ENCODE measurements at regions not wholly inside any gene's neighbourhood (a gene's known extent, or its start where the extent isn't known, plus 50 kb on each side); places are given as distances from the start of the nearest gene placed in this dataset.
"Not testable (repeated sequence)": the region's sequence is repeated elsewhere in the genome, so short reads cannot be mapped to it uniquely, and the experiment has no call there.

DNA sequence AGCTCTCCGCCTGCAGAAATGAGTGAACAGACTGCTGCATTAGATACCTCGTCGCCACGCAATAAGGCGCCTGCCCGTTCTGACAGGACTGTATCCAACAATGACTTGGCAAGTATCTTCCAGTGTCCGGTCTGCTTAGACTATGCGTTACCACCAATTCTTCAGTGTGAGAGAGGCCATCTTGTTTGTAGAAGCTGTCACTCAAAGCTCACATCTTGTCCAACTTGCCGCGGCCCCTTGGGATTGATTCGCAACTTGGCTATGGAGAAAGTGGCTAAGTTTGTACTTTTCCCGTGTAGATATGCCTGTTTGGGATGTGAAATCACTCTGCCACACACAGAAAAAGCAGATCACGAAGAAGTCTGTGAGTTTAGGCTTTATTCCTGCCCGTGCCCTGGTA lies 172.0 kb upstream of the MAGEB16 start:
- Histone ChIP-seq H3K27ac (no peak overlapping the region), H3K4me3 (no peak overlapping the region), H3K36me3 (no peaks in the 10 kb centered on the region), H3K9me3 (no peaks in the 10 kb centered on the region), H3K27me3 (ENCODE audit: low read depth) (no peaks in the 10 kb centered on the region), H3K4me1 (no peaks in the 10 kb centered on the region)
- DNase-seq (no peak), ATAC-seq (no peak)
- TF ChIP-seq, protein P1, sequence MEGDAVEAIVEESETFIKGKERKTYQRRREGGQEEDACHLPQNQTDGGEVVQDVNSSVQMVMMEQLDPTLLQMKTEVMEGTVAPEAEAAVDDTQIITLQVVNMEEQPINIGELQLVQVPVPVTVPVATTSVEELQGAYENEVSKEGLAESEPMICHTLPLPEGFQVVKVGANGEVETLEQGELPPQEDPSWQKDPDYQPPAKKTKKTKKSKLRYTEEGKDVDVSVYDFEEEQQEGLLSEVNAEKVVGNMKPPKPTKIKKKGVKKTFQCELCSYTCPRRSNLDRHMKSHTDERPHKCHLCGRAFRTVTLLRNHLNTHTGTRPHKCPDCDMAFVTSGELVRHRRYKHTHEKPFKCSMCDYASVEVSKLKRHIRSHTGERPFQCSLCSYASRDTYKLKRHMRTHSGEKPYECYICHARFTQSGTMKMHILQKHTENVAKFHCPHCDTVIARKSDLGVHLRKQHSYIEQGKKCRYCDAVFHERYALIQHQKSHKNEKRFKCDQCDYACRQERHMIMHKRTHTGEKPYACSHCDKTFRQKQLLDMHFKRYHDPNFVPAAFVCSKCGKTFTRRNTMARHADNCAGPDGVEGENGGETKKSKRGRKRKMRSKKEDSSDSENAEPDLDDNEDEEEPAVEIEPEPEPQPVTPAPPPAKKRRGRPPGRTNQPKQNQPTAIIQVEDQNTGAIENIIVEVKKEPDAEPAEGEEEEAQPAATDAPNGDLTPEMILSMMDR (IDR thresholded peaks at IDR 0.05), result no peak
- intact Hi-C loops (cut with DNase I), result no loop called here

GRCh38 chrX:35635971-35636370 lies 162.2 kb upstream of the MAGEB16 start:
- DNase-seq; H3K4me3 ChIP-seq; H3K27ac ChIP-seq; H3K4me1 ChIP-seq; ATAC-seq; H3K9me3 ChIP-seq; intact Hi-C loops (cut with DNase I); H3K36me3 ChIP-seq; H3K27me3 ChIP-seq (ENCODE audit: low read depth): not testable (repeated sequence)

DNA sequence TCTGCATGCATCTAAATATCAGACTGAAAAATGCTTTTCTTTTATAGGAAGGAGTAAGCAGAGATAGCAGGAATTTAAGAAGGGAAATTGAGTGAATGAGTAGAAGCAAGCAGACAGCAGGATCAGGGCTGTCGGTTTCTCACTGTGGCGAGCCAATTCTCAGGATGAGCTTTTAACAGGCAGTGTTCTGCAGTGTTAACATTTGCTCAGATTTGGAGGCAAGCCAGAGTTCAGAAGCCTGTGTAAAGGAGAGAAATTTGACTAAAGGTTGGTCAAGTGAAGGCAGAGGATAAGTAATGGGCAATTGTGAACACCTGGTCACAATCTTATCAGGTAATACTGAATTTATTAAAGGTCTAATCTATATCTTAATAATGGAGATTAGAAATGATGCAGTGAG lies 133.3 kb upstream of the MAGEB16 start:
- no peak for ATAC-seq
- Histone ChIP-seq H3K36me3 (no peaks in the 10 kb centered on the region), H3K4me1 (no peaks in the 10 kb centered on the region), H3K27me3 (ENCODE audit: low read depth) (no peaks in the 10 kb centered on the region), H3K27ac (no peak overlapping the region), H3K4me3 (no peak overlapping the region), H3K9me3 (no peaks in the 10 kb centered on the region)
- no peak for DNase-seq
- TF ChIP-seq, protein P1 (IDR thresholded peaks at IDR 0.05), result no peak
- intact Hi-C loops (cut with DNase I), result no loop called here

DNA sequence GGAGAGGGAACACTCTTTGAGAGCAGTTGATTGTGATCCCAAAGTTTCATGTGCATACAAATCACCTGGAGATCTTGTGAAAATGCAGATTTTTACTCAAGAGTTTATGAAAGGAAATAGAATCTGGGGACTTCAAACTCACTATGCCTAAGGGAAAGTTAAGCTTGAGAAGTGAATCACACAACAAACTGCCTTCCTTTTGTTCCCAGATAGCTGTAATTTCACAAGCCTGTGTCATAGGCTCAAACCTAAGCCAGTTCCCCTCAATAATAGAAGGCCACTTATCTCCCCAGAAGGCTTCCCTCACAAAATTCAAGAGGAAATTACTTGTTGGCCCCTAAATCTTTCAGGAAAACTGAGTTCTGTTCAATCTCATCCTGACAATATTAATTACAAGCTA lies 132.8 kb upstream of the MAGEB16 start:
- DNase-seq (no peak), ATAC-seq (no peak)
- H3K9me3 ChIP-seq, result no peaks in the 10 kb centered on the region
- intact Hi-C loops (cut with DNase I), result no loop called here
- H3K27me3 ChIP-seq (ENCODE audit: low read depth), result no peaks in the 10 kb centered on the region
- TF ChIP-seq, protein P1 (IDR thresholded peaks at IDR 0.05), result no peak
- H3K4me1 ChIP-seq, result no peaks in the 10 kb centered on the region
- no peaks in the 10 kb centered on the region for H3K36me3 ChIP-seq
- no peak overlapping the region for H3K27ac ChIP-seq
- H3K4me3 ChIP-seq, result no peak overlapping the region

- no peaks in the 10 kb centered on the region for H3K36me3 ChIP-seq
- intact Hi-C loops (cut with DNase I), result no loop called here
- H3K9me3 ChIP-seq, result no peaks in the 10 kb centered on the region
These were observed 127.3 kb upstream of the MAGEB16 start for GRCh38 chrX:35670889-35671288.

GRCh38 chrX:35675151-35675550 lies 123.0 kb upstream of the MAGEB16 start:
- ATAC-seq, result no peak
- DNase-seq, result no peak
- TF ChIP-seq, protein P1 (IDR thresholded peaks at IDR 0.05), result no peak
- intact Hi-C loops (cut with DNase I), result no loop called here
- no peaks in the 10 kb centered on the region for H3K27me3 ChIP-seq (ENCODE audit: low read depth)
- no peaks in the 10 kb centered on the region for H3K4me1 ChIP-seq
- no peak overlapping the region for H3K27ac ChIP-seq
- no peaks in the 10 kb centered on the region for H3K9me3 ChIP-seq
- no peaks in the 10 kb centered on the region for H3K36me3 ChIP-seq
- no peak overlapping the region for H3K4me3 ChIP-seq

More at GRCh38 chrX:35670889-35671288, 127.3 kb upstream of the MAGEB16 start:
- TF ChIP-seq, protein P1 (IDR thresholded peaks at IDR 0.05), result no peak
- no peak overlapping the region for H3K4me3 ChIP-seq
- H3K27ac ChIP-seq, result no peak overlapping the region
- H3K4me1 ChIP-seq, result no peaks in the 10 kb centered on the region
- DNase-seq (no peak), ATAC-seq (no peak)
- no peaks in the 10 kb centered on the region for H3K27me3 ChIP-seq (ENCODE audit: low read depth)

All from lower lobe of right lung (tissue), 2 donors.